ENCODE measurements at regions not wholly inside any gene's neighbourhood (a gene's known extent, or its start where the extent isn't known, plus 50 kb on each side); places are given as distances from the start of the nearest gene placed in this dataset.

DNA sequence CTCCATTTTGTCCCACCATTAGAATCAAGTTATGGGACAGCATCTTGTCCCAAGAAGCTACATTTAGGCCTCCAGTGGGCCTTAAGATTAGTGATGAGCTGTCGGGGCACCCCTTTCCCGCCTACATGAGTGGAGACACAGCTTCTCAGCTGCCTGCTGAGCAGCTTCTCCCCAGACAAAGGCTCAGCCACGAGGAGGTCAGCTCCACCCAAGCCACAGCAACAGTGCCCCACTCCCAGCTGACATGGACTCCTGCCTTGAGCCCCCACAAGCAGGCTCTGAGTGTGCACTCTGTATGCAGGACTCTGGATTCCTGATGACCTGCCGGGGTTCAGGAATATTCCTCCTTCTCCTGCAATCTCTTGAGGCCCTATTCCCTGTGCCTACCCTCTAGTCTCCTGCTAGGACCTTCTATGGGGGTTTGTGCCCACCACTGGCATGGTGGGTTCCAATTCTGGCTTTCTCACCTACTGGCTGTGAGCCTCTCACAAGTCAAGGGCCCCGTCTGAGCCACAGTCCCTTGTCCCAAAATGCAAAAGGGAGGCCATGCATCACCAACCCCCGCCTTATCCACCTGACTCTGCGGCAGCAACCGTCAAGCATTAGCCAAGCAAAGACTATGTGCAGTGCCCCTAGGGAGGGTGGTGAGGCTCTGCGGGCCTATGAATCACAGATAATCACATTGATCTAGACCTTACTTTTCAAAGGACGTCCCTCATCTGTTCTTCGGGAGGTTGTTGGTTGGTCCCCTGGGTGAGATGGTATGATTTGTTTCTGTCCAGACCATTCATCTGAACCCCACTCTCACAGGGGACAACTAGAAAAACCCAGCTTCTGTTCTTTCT lies 269.1 kb downstream of the MED10 start:
- Mint-ChIP-seq H3K9me3 (0 out of 2 replicates have a peak, but pooled peaks cover 3% of the 10 kb centered on the region), H3K27me3 (ENCODE audit: low read depth) (no peaks in the 10 kb centered on the region), H3K27ac (no peak overlapping the region), H3K36me3 (no peaks in the 10 kb centered on the region), H3K4me1 (peaks cover 9% of the 10 kb centered on the region), H3K4me3 (no peak overlapping the region)
- DNase-seq (ENCODE audit: low spot score) (no peak), ATAC-seq (no peak)
- CTCF ChIA-PET, result no interaction called here
- POLR2A ChIA-PET, result no interaction called here
- TF ChIP-seq CREB1 (CRISPR knock-in tag; IDR thresholded peaks at IDR 0.05) (no peak), FOXJ3 (CRISPR knock-in tag; IDR thresholded peaks at IDR 0.05; ENCODE audit: borderline replicate concordance) (no peak), GABPB1 (CRISPR knock-in tag; IDR thresholded peaks at IDR 0.05) (no peak), NFE2L1 (CRISPR knock-in tag; IDR thresholded peaks at IDR 0.05) (no peak), SMAD4 (CRISPR knock-in tag; IDR thresholded peaks at IDR 0.05) (no peak), SOX15 (CRISPR knock-in tag; IDR thresholded peaks at IDR 0.05) (no peak), ETV6 (CRISPR knock-in tag; IDR thresholded peaks at IDR 0.05) (no peak), ELF4 (CRISPR knock-in tag; IDR thresholded peaks at IDR 0.05; ENCODE audit: low read depth) (no peak), KAT7 (CRISPR knock-in tag; IDR thresholded peaks at IDR 0.05; ENCODE audit: borderline replicate concordance) (no peak), ZNF138 (CRISPR knock-in tag; conservative IDR thresholded peaks at IDR 0.05) (no peak), ZNF219 (CRISPR knock-in tag; IDR thresholded peaks at IDR 0.05; ENCODE audit: borderline replicate concordance) (no peak)
- TF ChIP-seq, protein P1, sequence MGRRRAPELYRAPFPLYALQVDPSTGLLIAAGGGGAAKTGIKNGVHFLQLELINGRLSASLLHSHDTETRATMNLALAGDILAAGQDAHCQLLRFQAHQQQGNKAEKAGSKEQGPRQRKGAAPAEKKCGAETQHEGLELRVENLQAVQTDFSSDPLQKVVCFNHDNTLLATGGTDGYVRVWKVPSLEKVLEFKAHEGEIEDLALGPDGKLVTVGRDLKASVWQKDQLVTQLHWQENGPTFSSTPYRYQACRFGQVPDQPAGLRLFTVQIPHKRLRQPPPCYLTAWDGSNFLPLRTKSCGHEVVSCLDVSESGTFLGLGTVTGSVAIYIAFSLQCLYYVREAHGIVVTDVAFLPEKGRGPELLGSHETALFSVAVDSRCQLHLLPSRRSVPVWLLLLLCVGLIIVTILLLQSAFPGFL (CRISPR knock-in tag; IDR thresholded peaks at IDR 0.05; ENCODE audit: borderline replicate concordance), result no peak
- TF ChIP-seq, protein P2, sequence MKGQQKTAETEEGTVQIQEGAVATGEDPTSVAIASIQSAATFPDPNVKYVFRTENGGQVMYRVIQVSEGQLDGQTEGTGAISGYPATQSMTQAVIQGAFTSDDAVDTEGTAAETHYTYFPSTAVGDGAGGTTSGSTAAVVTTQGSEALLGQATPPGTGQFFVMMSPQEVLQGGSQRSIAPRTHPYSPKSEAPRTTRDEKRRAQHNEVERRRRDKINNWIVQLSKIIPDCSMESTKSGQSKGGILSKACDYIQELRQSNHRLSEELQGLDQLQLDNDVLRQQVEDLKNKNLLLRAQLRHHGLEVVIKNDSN (CRISPR knock-in tag; IDR thresholded peaks at IDR 0.05), result no peak
- TF ChIP-seq, protein P3, sequence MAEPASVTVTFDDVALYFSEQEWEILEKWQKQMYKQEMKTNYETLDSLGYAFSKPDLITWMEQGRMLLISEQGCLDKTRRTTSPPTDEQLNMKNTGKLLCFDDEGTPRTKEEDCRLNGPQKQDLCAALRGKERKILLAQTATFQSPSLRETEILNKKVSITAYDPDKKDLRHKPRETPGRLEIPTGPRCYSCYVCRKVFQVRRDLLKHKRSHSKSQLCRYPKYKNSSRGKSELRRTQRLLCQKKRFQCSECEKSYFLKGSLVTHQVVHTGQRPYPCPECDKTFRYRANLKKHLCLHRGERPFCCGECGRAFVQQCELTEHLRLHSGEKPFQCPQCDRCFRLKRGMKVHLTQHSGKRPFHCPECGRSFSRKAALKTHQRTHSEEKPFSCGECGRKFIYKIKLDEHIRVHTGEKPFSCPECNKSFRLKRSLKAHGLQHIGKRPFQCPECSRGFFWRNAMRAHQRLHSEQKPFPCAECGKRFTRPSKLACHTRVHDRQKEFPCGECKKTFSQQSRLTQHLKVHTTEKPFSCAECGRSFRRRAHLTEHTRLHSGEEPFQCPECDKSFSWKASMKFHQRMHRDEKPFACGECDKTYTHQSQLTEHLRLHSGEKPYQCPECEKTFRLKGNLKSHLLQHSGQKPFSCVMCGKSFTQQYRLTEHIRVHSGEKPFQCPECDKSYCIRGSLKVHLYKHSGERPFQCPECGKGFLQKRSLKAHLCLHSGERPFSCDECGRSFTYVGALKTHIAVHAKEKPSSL (CRISPR knock-in tag; conservative IDR thresholded peaks at IDR 0.05), result no peak
- TF ChIP-seq, protein P4, sequence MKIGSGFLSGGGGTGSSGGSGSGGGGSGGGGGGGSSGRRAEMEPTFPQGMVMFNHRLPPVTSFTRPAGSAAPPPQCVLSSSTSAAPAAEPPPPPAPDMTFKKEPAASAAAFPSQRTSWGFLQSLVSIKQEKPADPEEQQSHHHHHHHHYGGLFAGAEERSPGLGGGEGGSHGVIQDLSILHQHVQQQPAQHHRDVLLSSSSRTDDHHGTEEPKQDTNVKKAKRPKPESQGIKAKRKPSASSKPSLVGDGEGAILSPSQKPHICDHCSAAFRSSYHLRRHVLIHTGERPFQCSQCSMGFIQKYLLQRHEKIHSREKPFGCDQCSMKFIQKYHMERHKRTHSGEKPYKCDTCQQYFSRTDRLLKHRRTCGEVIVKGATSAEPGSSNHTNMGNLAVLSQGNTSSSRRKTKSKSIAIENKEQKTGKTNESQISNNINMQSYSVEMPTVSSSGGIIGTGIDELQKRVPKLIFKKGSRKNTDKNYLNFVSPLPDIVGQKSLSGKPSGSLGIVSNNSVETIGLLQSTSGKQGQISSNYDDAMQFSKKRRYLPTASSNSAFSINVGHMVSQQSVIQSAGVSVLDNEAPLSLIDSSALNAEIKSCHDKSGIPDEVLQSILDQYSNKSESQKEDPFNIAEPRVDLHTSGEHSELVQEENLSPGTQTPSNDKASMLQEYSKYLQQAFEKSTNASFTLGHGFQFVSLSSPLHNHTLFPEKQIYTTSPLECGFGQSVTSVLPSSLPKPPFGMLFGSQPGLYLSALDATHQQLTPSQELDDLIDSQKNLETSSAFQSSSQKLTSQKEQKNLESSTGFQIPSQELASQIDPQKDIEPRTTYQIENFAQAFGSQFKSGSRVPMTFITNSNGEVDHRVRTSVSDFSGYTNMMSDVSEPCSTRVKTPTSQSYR (CRISPR knock-in tag; IDR thresholded peaks at IDR 0.05), result no peak
- TF ChIP-seq, protein P5, sequence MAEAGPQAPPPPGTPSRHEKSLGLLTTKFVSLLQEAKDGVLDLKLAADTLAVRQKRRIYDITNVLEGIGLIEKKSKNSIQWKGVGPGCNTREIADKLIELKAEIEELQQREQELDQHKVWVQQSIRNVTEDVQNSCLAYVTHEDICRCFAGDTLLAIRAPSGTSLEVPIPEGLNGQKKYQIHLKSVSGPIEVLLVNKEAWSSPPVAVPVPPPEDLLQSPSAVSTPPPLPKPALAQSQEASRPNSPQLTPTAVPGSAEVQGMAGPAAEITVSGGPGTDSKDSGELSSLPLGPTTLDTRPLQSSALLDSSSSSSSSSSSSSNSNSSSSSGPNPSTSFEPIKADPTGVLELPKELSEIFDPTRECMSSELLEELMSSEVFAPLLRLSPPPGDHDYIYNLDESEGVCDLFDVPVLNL (CRISPR knock-in tag; IDR thresholded peaks at IDR 0.05; ENCODE audit: borderline replicate concordance, low read depth), result no peak
- TF ChIP-seq, protein P6, sequence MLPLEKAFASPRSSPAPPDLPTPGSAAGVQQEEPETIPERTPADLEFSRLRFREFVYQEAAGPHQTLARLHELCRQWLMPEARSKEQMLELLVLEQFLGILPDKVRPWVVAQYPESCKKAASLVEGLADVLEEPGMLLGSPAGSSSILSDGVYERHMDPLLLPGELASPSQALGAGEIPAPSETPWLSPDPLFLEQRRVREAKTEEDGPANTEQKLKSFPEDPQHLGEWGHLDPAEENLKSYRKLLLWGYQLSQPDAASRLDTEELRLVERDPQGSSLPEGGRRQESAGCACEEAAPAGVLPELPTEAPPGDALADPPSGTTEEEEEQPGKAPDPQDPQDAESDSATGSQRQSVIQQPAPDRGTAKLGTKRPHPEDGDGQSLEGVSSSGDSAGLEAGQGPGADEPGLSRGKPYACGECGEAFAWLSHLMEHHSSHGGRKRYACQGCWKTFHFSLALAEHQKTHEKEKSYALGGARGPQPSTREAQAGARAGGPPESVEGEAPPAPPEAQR (CRISPR knock-in tag; IDR thresholded peaks at IDR 0.05), result no peak
- TF ChIP-seq, protein P7, sequence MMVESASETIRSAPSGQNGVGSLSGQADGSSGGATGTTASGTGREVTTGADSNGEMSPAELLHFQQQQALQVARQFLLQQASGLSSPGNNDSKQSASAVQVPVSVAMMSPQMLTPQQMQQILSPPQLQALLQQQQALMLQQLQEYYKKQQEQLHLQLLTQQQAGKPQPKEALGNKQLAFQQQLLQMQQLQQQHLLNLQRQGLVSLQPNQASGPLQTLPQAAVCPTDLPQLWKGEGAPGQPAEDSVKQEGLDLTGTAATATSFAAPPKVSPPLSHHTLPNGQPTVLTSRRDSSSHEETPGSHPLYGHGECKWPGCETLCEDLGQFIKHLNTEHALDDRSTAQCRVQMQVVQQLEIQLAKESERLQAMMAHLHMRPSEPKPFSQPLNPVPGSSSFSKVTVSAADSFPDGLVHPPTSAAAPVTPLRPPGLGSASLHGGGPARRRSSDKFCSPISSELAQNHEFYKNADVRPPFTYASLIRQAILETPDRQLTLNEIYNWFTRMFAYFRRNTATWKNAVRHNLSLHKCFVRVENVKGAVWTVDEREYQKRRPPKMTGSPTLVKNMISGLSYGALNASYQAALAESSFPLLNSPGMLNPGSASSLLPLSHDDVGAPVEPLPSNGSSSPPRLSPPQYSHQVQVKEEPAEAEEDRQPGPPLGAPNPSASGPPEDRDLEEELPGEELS (CRISPR knock-in tag; IDR thresholded peaks at IDR 0.05), result no peak
